DOHH2 (cell line): ENCODE measurements at regions not wholly inside any gene's neighbourhood (a gene's known extent, or its start where the extent isn't known, plus 50 kb on each side); places are given as distances from the start of the nearest gene placed in this dataset.

Source experiments
- H3F3A ChIP-seq: fragments of 200-600 bp; sonication (generic), shearing (Covaris generic); 2 replicates; pipeline ENCODE4 v1.6.0; 2016; ENCODE audit warnings: antibody characterized with exemption, mild to moderate bottlenecking; ENCODE audit not compliant: control insufficient read depth, insufficient read depth
- H3K27ac ChIP-seq: fragments of 200-600 bp; sonication (generic); 2 replicates; pipeline ENCODE4 v1.5.1; 2014; ENCODE audit warnings: low read depth, mild to moderate bottlenecking, low read length, moderate library complexity
- H3K27me3 ChIP-seq: fragments of 200-600 bp; sonication (generic); 2 replicates; pipeline ENCODE4 v1.6.1; 2014; ENCODE audit warnings: mild to moderate bottlenecking, low read length, mixed read lengths; ENCODE audit not compliant: control insufficient read depth
- H3K36me3 ChIP-seq: fragments of 200-600 bp; sonication (generic); 2 replicates; pipeline ENCODE4 v1.6.1; 2014; ENCODE audit warnings: mild to moderate bottlenecking, low read length, moderate library complexity, mixed read lengths; ENCODE audit not compliant: control insufficient read depth
- H3K4me1 ChIP-seq: fragments of 200-600 bp; sonication (generic); 2 replicates; pipeline ENCODE4 v1.6.1; 2014; ENCODE audit warnings: mild to moderate bottlenecking, low read length, mixed read lengths; ENCODE audit not compliant: control insufficient read depth
- H3K4me2 ChIP-seq: fragments of 200-600 bp; sonication (generic); 2 replicates; pipeline ENCODE4 v1.6.0; 2014; ENCODE audit warnings: mild to moderate bottlenecking, low read length, moderate library complexity
- H3K4me3 ChIP-seq: fragments of 200-600 bp; sonication (generic); 2 replicates; pipeline ENCODE4 v1.5.1; 2014; ENCODE audit warnings: mild to moderate bottlenecking, low read length, mixed read lengths
- H3K79me2 ChIP-seq: fragments of 200-600 bp; sonication (generic); 2 replicates; pipeline ENCODE4 v1.6.1; 2014; ENCODE audit warnings: mild to moderate bottlenecking, low read length, mixed read lengths; ENCODE audit not compliant: control insufficient read depth
- H3K9me2 ChIP-seq: fragments of 200-600 bp; sonication (generic); replicated peaks from 2 replicates; pipeline ENCODE4 v1.6.1; 2014; ENCODE audit warnings: mild to moderate bottlenecking, low read length, mixed read lengths; ENCODE audit not compliant: control insufficient read depth
- H3K9me3 ChIP-seq: fragments of 200-600 bp; sonication (generic); 2 replicates; pipeline ENCODE4 v1.6.1; 2014; ENCODE audit warnings: antibody characterized with exemption, low read length, mixed read lengths; ENCODE audit not compliant: control insufficient read depth, insufficient read depth
- H4K20me1 ChIP-seq: fragments of 200-600 bp; sonication (generic); 2 replicates; pipeline ENCODE4 v1.6.0; 2014; ENCODE audit warnings: low read depth, mild to moderate bottlenecking, antibody characterized with exemption, low read length, moderate library complexity; ENCODE audit not compliant: control insufficient read depth, insufficient read depth
- CTCF ChIP-seq: fragments of 200-600 bp; sonication (generic); IDR thresholded peaks from one replicate; pipeline ENCODE4 v1.5.1; 2014; ENCODE audit warnings: antibody characterized with exemption, mild to moderate bottlenecking, low read depth, low read length; ENCODE audit not compliant: poor library complexity, severe bottlenecking
- EZH2phosphoT487 ChIP-seq: fragments of 200-600 bp; sonication (generic); IDR thresholded peaks from 2 replicates; pipeline ENCODE4 v1.6.1; 2017; ENCODE audit warnings: borderline replicate concordance, mild to moderate bottlenecking, antibody characterized with exemption, low read length, moderate library complexity, mixed read lengths

GRCh38 chr17:69815406-69815805 is 259.6 kb upstream of the KCNJ16 start:
- Histone ChIP-seq H3K4me2 (no peak overlapping the region), H3K27ac (no peak overlapping the region), H3K27me3 (no peaks in the 10 kb centered on the region), H3K9me2 (no peaks in the 10 kb centered on the region), H3K36me3 (no peaks in the 10 kb centered on the region), H3K9me3 (no peaks in the 10 kb centered on the region), H3F3A (no peaks in the 10 kb centered on the region), H3K79me2 (no peaks in the 10 kb centered on the region), H3K4me1 (0 out of 2 replicates have a peak, but pooled peaks cover 3% of the 10 kb centered on the region), H3K4me3 (no peak overlapping the region), H4K20me1 (no peaks in the 10 kb centered on the region)
- TF ChIP-seq EZH2phosphoT487 (no peak), CTCF (no peak)

- Histone ChIP-seq H3K9me2 (no peaks in the 10 kb centered on the region), H3K36me3 (no peaks in the 10 kb centered on the region), H4K20me1 (no peaks in the 10 kb centered on the region), H3F3A (no peaks in the 10 kb centered on the region), H3K27me3 (no peaks in the 10 kb centered on the region), H3K27ac (no peak overlapping the region), H3K4me3 (no peak overlapping the region), H3K4me1 (0 out of 2 replicates have a peak, but pooled peaks cover 3% of the 10 kb centered on the region), H3K79me2 (no peaks in the 10 kb centered on the region), H3K4me2 (no peak overlapping the region), H3K9me3 (peaks cover 13% of the 10 kb centered on the region; the same call in 1 of the 2 replicates)
- no peak for TF ChIP-seq EZH2phosphoT487
- no peak for TF ChIP-seq CTCF
Observed at GRCh38 chr17:69818467-69818866, 256.6 kb upstream of the KCNJ16 start.

- H3K79me2 ChIP-seq: no peaks in the 10 kb centered on the region
Observed at GRCh38 chr17:69819316-69820087, 255.5 kb upstream of the KCNJ16 start.

More at GRCh38 chr17:69819316-69820087, 255.5 kb upstream of the KCNJ16 start:
- TF ChIP-seq EZH2phosphoT487: no peak
- no peak for TF ChIP-seq CTCF
- Histone ChIP-seq H4K20me1 (no peaks in the 10 kb centered on the region), H3K4me1 (0 out of 2 replicates have a peak, but pooled peaks cover 3% of the 10 kb centered on the region), H3K27ac (no peak overlapping the region), H3K4me2 (no peak overlapping the region), H3K9me3 (peaks cover 13% of the 10 kb centered on the region; the same call in 1 of the 2 replicates), H3K27me3 (no peaks in the 10 kb centered on the region), H3K36me3 (no peaks in the 10 kb centered on the region), H3F3A (no peaks in the 10 kb centered on the region), H3K4me3 (no peak overlapping the region), H3K9me2 (no peaks in the 10 kb centered on the region)
